ENCODE measurements at regions not wholly inside any gene's neighbourhood (a gene's known extent, or its start where the extent isn't known, plus 50 kb on each side); places are given as distances from the start of the nearest gene placed in this dataset.

DNA sequence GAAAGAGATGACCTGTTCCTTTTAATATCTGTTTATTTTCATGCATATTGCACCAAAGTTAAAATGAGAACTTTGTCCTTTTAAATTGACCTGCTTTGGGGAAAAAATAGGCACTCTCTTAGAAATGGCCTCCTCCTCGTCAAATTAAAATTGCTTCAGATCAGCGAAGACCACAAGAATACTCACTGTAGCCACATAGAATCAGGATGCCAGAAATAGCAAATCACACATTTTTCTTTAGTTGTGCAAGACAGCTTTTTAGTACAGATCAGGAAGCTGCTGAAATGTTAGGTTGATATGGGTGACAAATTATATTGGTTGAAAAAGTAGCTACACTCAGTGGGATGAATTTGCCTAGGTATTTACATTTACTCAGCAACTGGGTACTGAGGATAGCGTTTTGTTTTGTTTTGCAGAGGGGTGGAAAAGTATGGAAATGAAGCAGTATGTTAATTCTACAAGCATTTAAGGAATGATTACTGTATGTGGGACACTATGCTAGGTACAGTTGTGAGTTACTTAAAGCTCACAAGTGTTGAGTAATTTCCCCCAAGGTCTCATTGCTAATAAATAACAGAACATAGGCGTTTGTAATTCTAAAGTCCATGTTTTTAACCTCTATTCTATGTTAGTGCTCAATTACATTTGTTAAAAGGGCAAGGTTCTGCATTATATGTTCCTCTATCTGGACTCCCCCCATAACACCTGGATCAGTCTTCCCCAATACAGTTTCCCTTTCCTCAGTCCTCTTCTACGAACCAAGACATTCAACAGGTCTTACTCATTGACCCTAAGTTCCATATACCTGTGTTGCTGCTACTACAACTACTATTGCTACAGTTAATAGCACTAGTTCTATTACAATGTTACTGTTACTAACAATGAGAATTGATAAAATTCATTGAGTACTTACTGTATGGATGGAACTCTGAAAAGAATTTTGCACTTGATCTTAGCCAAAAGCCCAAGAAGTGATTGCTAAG, 99.4 kb upstream of the S1PR1 start (continued):
- 0 out of 2 replicates have a peak, but pooled peaks have one; percentile 22 for TF ChIP-seq HDAC1 (CRISPR knock-in tag; IDR thresholded peaks at IDR 0.05)
- TF ChIP-seq, protein P1, sequence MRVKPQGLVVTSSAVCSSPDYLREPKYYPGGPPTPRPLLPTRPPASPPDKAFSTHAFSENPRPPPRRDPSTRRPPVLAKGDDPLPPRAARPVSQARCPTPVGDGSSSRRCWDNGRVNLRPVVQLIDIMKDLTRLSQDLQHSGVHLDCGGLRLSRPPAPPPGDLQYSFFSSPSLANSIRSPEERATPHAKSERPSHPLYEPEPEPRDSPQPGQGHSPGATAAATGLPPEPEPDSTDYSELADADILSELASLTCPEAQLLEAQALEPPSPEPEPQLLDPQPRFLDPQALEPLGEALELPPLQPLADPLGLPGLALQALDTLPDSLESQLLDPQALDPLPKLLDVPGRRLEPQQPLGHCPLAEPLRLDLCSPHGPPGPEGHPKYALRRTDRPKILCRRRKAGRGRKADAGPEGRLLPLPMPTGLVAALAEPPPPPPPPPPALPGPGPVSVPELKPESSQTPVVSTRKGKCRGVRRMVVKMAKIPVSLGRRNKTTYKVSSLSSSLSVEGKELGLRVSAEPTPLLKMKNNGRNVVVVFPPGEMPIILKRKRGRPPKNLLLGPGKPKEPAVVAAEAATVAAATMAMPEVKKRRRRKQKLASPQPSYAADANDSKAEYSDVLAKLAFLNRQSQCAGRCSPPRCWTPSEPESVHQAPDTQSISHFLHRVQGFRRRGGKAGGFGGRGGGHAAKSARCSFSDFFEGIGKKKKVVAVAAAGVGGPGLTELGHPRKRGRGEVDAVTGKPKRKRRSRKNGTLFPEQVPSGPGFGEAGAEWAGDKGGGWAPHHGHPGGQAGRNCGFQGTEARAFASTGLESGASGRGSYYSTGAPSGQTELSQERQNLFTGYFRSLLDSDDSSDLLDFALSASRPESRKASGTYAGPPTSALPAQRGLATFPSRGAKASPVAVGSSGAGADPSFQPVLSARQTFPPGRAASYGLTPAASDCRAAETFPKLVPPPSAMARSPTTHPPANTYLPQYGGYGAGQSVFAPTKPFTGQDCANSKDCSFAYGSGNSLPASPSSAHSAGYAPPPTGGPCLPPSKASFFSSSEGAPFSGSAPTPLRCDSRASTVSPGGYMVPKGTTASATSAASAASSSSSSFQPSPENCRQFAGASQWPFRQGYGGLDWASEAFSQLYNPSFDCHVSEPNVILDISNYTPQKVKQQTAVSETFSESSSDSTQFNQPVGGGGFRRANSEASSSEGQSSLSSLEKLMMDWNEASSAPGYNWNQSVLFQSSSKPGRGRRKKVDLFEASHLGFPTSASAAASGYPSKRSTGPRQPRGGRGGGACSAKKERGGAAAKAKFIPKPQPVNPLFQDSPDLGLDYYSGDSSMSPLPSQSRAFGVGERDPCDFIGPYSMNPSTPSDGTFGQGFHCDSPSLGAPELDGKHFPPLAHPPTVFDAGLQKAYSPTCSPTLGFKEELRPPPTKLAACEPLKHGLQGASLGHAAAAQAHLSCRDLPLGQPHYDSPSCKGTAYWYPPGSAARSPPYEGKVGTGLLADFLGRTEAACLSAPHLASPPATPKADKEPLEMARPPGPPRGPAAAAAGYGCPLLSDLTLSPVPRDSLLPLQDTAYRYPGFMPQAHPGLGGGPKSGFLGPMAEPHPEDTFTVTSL (CRISPR knock-in tag; IDR thresholded peaks at IDR 0.05; ENCODE audit: borderline replicate concordance), result peak; percentile 59; the same call in 1 of the 2 replicates
- no peak for TF ChIP-seq ZNF17 (CRISPR knock-in tag; IDR thresholded peaks at IDR 0.05)
- 0 out of 2 replicates have a peak, but pooled peaks have one; percentile 9 for TF ChIP-seq MIXL1 (CRISPR knock-in tag; IDR thresholded peaks at IDR 0.05)
- no peak for TF ChIP-seq CHD2 (IDR thresholded peaks at IDR 0.05; ENCODE audit: low read depth, low read length)
- TF ChIP-seq ZNF253 (CRISPR knock-in tag; IDR thresholded peaks at IDR 0.05; ENCODE audit: borderline replicate concordance), result no peak
- TF ChIP-seq ZEB1 (IDR thresholded peaks at IDR 0.05; ENCODE audit: insufficient replicate concordance, low read depth), result no peak
- TF ChIP-seq, protein P2, sequence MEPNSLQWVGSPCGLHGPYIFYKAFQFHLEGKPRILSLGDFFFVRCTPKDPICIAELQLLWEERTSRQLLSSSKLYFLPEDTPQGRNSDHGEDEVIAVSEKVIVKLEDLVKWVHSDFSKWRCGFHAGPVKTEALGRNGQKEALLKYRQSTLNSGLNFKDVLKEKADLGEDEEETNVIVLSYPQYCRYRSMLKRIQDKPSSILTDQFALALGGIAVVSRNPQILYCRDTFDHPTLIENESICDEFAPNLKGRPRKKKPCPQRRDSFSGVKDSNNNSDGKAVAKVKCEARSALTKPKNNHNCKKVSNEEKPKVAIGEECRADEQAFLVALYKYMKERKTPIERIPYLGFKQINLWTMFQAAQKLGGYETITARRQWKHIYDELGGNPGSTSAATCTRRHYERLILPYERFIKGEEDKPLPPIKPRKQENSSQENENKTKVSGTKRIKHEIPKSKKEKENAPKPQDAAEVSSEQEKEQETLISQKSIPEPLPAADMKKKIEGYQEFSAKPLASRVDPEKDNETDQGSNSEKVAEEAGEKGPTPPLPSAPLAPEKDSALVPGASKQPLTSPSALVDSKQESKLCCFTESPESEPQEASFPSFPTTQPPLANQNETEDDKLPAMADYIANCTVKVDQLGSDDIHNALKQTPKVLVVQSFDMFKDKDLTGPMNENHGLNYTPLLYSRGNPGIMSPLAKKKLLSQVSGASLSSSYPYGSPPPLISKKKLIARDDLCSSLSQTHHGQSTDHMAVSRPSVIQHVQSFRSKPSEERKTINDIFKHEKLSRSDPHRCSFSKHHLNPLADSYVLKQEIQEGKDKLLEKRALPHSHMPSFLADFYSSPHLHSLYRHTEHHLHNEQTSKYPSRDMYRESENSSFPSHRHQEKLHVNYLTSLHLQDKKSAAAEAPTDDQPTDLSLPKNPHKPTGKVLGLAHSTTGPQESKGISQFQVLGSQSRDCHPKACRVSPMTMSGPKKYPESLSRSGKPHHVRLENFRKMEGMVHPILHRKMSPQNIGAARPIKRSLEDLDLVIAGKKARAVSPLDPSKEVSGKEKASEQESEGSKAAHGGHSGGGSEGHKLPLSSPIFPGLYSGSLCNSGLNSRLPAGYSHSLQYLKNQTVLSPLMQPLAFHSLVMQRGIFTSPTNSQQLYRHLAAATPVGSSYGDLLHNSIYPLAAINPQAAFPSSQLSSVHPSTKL (CRISPR knock-in tag; IDR thresholded peaks at IDR 0.05), result peak; percentile 72
- no peak for TF ChIP-seq CREB1 (IDR thresholded peaks at IDR 0.05)
- peak; percentile 38; the same call in 1 of the 2 replicates for TF ChIP-seq CREB1 (CRISPR knock-in tag; IDR thresholded peaks at IDR 0.05)
- TF ChIP-seq EP300 (IDR thresholded peaks at IDR 0.05; ENCODE audit: low read depth in 2 of 2, low read length in 2 of 2), result peak in 1 of 2 experiments; percentile 73; a peak in 2 of 4 replicates
- TF ChIP-seq EP300 (CRISPR knock-in tag; IDR thresholded peaks at IDR 0.05; ENCODE audit: borderline replicate concordance), result no peak
- TF ChIP-seq SMYD3 (CRISPR knock-in tag; IDR thresholded peaks at IDR 0.05), result no peak
- TF ChIP-seq ZNF121 (CRISPR knock-in tag; IDR thresholded peaks at IDR 0.05), result no peak
- TF ChIP-seq SAP130 (CRISPR knock-in tag; IDR thresholded peaks at IDR 0.05; ENCODE audit: low read depth), result no peak; the same call in 1 of the 2 replicates
- TF ChIP-seq NCOA2 (CRISPR knock-in tag; IDR thresholded peaks at IDR 0.05), result peak; percentile 51; the same call in 1 of the 2 replicates
- TF ChIP-seq NFYB (CRISPR knock-in tag; IDR thresholded peaks at IDR 0.05), result no peak
- TF ChIP-seq NFE2L1 (CRISPR knock-in tag; IDR thresholded peaks at IDR 0.05; ENCODE audit: borderline replicate concordance), result no peak
- no peak for TF ChIP-seq THAP11 (CRISPR knock-in tag; IDR thresholded peaks at IDR 0.05)
- TF ChIP-seq SOX13 (IDR thresholded peaks at IDR 0.05), result no peak
- TF ChIP-seq SOX13 (CRISPR knock-in tag; conservative IDR thresholded peaks at IDR 0.05 in 1 of 2, IDR thresholded peaks at IDR 0.05 in 1 of 2), result peak in 1 of 2 experiments; percentile 51; a peak in 1 of 4 replicates
- 0 out of 2 replicates have a peak, but pooled peaks have one; percentile 18 for TF ChIP-seq KDM6A (CRISPR knock-in tag; IDR thresholded peaks at IDR 0.05; ENCODE audit: low read depth)

Data from HepG2 (cell line).